Panc1 (cell line): ENCODE measurements at regions not wholly inside any gene's neighbourhood (a gene's known extent, or its start where the extent isn't known, plus 50 kb on each side); places are given as distances from the start of the nearest gene placed in this dataset.

ENCODE experiments used
- ATAC-seq: fragments of 200-7000 bp; cut with Tn5 transposase; 2 replicates; pipeline ENCODE4 v1.9.1; 2020; ENCODE audit warnings: mild to moderate bottlenecking, moderate library complexity
- BruUV-seq: library from RNA; stranded (reverse); fragments of 400-500 nt; replicated peaks from 2 replicates; lab custom pipeline; 2021; lab: Mats Ljungman, UMichigan
- CTCF ChIA-PET: fragments of 300-600 bp; sonication (Branson Sonifier 250); formaldehyde crosslinking; loops from one replicate; lab custom pipeline; 2022; ENCODE audit warnings: antibody characterized with exemption; lab: Charles Lee
- POLR2A ChIA-PET: fragments of 300-600 bp; sonication (Branson Sonifier 250); formaldehyde crosslinking; loops from one replicate; lab custom pipeline; 2022; ENCODE audit warnings: antibody characterized with exemption; lab: Charles Lee
- DNase-seq: peaks from one replicate; pipeline ENCODE4 v3.0.0-alpha.2; 2010; ENCODE audit warnings: low read depth, low spot score
- H3K27ac ChIP-seq: 2 replicates; pipeline ENCODE4 v1.5.1; 2011; ENCODE audit warnings: mild to moderate bottlenecking, low read length, inconsistent platforms
- H3K27me3 ChIP-seq: fragments of 200-500 bp; sonication (Bioruptor generic); 2 replicates; pipeline ENCODE4 v1.6.0; 2014; ENCODE audit warnings: low read length, inconsistent platforms; ENCODE audit not compliant: control insufficient read depth, insufficient read depth
- H3K36me3 ChIP-seq: fragments of 200-500 bp; sonication (Bioruptor generic); 2 replicates; pipeline ENCODE4 v1.5.1; 2014; ENCODE audit warnings: inconsistent platforms, mild to moderate bottlenecking, low read length, moderate library complexity; ENCODE audit not compliant: control insufficient read depth, insufficient read depth
- H3K4me1 ChIP-seq: 2 replicates; pipeline ENCODE4 v1.5.1; 2011; ENCODE audit warnings: inconsistent platforms, mild to moderate bottlenecking, low read length, moderate library complexity; ENCODE audit not compliant: control insufficient read depth, insufficient read depth
- H3K4me3 ChIP-seq, 2 experiments: 2 replicates each; pipeline ENCODE4 v1.5.1; 2011 to 2012; ENCODE audit warnings: low read depth in 2 of 2, low read length in 2 of 2, mild to moderate bottlenecking in 2 of 2, inconsistent platforms in 1 of 2, moderate library complexity in 1 of 2
- H3K9me3 ChIP-seq: fragments of 200-500 bp; sonication (Bioruptor generic); 2 replicates; pipeline ENCODE4 v1.5.1; 2014; ENCODE audit warnings: low read depth, mild to moderate bottlenecking, inconsistent platforms, low read length, moderate library complexity; ENCODE audit not compliant: control insufficient read depth, insufficient read depth
- CTCF ChIP-seq: fragments of 450-650 bp; IDR thresholded peaks from 2 replicates; pipeline ENCODE4 v1.5.1; 2017; ENCODE audit warnings: mild to moderate bottlenecking
- POLR2AphosphoS5 ChIP-seq: IDR thresholded peaks from 2 replicates; pipeline ENCODE4 v1.6.1; 2012; ENCODE audit warnings: mild to moderate bottlenecking, low read depth, low read length, moderate library complexity
- REST ChIP-seq, 2 experiments: IDR thresholded peaks; 2 replicates each; pipeline ENCODE4 v1.6.1; 2011 to 2012; ENCODE audit warnings: low read depth in 2 of 2, control low read depth in 1 of 2, low read length in 1 of 2, mild to moderate bottlenecking in 1 of 2, moderate library complexity in 1 of 2; ENCODE audit not compliant: insufficient read depth in 1 of 2
- SIN3A ChIP-seq: IDR thresholded peaks from 2 replicates; pipeline ENCODE4 v1.6.1; 2012; ENCODE audit warnings: low read depth, mild to moderate bottlenecking, low read length, moderate library complexity, borderline replicate concordance; ENCODE audit not compliant: insufficient read depth
- TCF7L2 ChIP-seq: IDR thresholded peaks from 2 replicates; pipeline ENCODE4 v1.6.1; 2011; ENCODE audit warnings: mild to moderate bottlenecking, low read depth, low read length, inconsistent platforms
- in situ Hi-C: cut with HindIII; loops from 2 replicates; pipeline ENCODE4 v1.10.0; 2016; ENCODE audit warnings: low sequenced_read_pairs, low pct_unique_long_range_greater_than_20kb
- intact Hi-C: fragments of 100-400 bp; cut with micrococcal nuclease; formaldehyde crosslinking; loops from one replicate; pipeline ENCODE4 v1.10.0; 2022; ENCODE audit not compliant: unreplicated experiment

GRCh38 chr13:58434943-58435342 is 803.4 kb downstream of the PCDH17 start:
- no TSS peak for BruUV-seq
- DNase-seq = no peak
- no peak overlapping the region for H3K27ac ChIP-seq
- ChIA-PET POLR2A (no interaction called here), CTCF (no interaction called here)
- no peaks in the 10 kb centered on the region for H3K27me3 ChIP-seq
- ATAC-seq = no peak
- intact Hi-C loops = no loop called here
- no peaks in the 10 kb centered on the region for H3K36me3 ChIP-seq
- H3K4me1 ChIP-seq = no peaks in the 10 kb centered on the region
- 0 out of 2 replicates have a peak, but pooled peaks cover 3% of the 10 kb centered on the region for H3K9me3 ChIP-seq
- TF ChIP-seq SIN3A = no peak
- TF ChIP-seq TCF7L2 = no peak
- TF ChIP-seq POLR2AphosphoS5 = no peak
- TF ChIP-seq CTCF = no peak
- TF ChIP-seq REST (IDR thresholded peaks at IDR 0.05; ENCODE audit: insufficient read depth in 1 of 2, low read depth in 2 of 2, low read length in 1 of 2) = no peak
- in situ Hi-C loops = no loop called here
- H3K4me3 ChIP-seq = no peak overlapping the region

GRCh38 chr13:58437427-58437826 is 805.9 kb downstream of the PCDH17 start:
- TF ChIP-seq CTCF (no peak), TCF7L2 (no peak), POLR2AphosphoS5 (no peak), REST (IDR thresholded peaks at IDR 0.05; ENCODE audit: insufficient read depth in 1 of 2, low read depth in 2 of 2, low read length in 1 of 2) (no peak), SIN3A (no peak)
- H3K27ac ChIP-seq = no peak overlapping the region
- H3K36me3 ChIP-seq = no peaks in the 10 kb centered on the region
- no peaks in the 10 kb centered on the region for H3K27me3 ChIP-seq
- ChIA-PET POLR2A (no interaction called here), CTCF (no interaction called here)
- H3K9me3 ChIP-seq = no peaks in the 10 kb centered on the region
- no TSS peak for BruUV-seq
- in situ Hi-C loops (no loop called here), intact Hi-C loops (no loop called here)
- no peak overlapping the region for H3K4me3 ChIP-seq
- ATAC-seq (no peak), DNase-seq (no peak)
- no peaks in the 10 kb centered on the region for H3K4me1 ChIP-seq
